WI38 (cell line): ENCODE measurements at regions not wholly inside any gene's neighbourhood (a gene's known extent, or its start where the extent isn't known, plus 50 kb on each side); places are given as distances from the start of the nearest gene placed in this dataset.

Source experiments
- H3K4me3 ChIP-seq: 2 replicates; pipeline ENCODE4 v1.5.1; 2011; ENCODE audit warnings: low read depth, mild to moderate bottlenecking, control low read depth, low read length
- CTCF ChIP-seq: IDR thresholded peaks from 2 replicates; pipeline ENCODE4 v1.5.1; 2012; ENCODE audit warnings: low read depth, mild to moderate bottlenecking, control low read depth, low read length

GRCh38 chr22:26845021-26845743 is 187.8 kb downstream of the MIAT start:
- TF ChIP-seq CTCF = no peak
- no peak overlapping the region for H3K4me3 ChIP-seq

- no peak overlapping the region for H3K4me3 ChIP-seq
- TF ChIP-seq CTCF = no peak
Observed at GRCh38 chr22:26846076-26846475, 188.7 kb downstream of the MIAT start.

DNA sequence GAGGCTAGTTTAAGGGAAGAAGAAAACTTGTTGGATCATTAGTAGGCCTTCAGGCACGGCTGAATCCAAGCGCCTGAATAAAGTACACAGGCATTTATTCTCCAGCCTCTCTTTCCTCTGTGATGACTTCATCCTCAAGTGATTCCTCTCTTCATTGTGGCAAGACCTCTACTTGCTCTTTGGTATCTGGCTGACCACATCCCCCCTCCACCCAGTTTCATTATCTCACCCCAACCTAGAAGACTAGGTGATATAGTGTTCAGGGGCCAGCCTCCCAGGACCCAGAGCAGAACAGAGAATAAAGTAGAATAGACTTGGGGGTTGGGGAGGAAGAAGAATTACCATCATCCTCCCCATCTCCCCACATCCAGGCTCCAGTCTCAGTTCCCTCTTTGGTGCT is 189.3 kb downstream of the MIAT start:
- no peak overlapping the region for H3K4me3 ChIP-seq
- TF ChIP-seq CTCF = no peak

- no peak overlapping the region for H3K4me3 ChIP-seq
- TF ChIP-seq CTCF = no peak
Observed at GRCh38 chr22:26847046-26847445, 189.7 kb downstream of the MIAT start.

DNA sequence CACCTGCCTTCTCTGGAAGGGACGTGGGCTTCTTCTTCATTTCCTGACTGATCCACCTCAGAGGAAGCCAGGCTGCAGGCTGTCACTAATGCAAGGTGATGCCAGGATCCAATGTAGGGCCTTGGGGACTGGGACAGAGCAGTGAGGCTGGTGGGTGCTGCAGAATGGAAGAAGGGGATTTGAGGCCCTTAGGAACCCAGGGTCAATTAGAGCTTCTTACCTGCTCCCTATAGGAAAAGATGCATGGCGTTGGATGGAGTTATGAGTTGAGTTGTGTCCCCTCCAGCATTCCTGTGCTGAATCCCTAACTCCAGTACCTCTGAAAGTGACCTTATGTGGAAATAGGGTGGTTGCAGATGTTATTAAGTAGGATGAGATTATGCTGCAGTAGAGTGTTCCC is 190.4 kb downstream of the MIAT start:
- no peak for TF ChIP-seq CTCF
- no peak overlapping the region for H3K4me3 ChIP-seq

- H3K4me3 ChIP-seq = no peak overlapping the region
- TF ChIP-seq CTCF = no peak
Observed at GRCh38 chr22:26848244-26848920, 191.0 kb downstream of the MIAT start.

- TF ChIP-seq CTCF = no peak
- H3K4me3 ChIP-seq = no peak overlapping the region
Observed at GRCh38 chr22:26849575-26849974, 192.2 kb downstream of the MIAT start.
